Right kidney (tissue), 1 donor: ENCODE measurements at regions not wholly inside any gene's neighbourhood (a gene's known extent, or its start where the extent isn't known, plus 50 kb on each side); places are given as distances from the start of the nearest gene placed in this dataset.
"Not testable (repeated sequence)": the region's sequence is repeated elsewhere in the genome, so short reads cannot be mapped to it uniquely, and the experiment has no call there.

ENCODE experiments used
- DNase-seq: peaks from one replicate; pipeline ENCODE4 v3.0.0-alpha.2; 2016

DNA sequence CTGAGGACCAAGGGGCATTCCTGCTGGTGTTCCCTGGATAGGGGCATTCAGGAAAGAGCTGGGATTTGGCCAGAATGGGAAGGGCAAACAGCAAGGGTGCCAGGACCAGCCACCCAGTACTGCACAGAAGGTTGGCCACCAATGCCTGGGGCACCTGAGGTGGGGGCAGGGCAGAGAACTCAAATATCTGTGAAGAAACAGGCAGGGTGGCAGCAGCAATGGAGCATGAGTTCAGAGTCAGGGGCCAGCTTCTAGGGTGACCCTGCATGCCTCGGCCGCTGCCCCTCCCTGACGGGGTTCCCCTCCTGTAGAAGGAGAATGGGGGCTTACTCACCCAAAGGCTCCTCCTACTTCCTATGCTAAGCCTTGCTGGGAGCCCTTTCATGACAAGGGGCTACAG, 79.3 kb upstream of the SHANK2 start:
- DNase-seq, result no peak

GRCh38 chr11:71330996-71331395, 78.6 kb upstream of the SHANK2 start:
- DNase-seq, result no peak

- no peak for DNase-seq
These were observed 78.0 kb upstream of the SHANK2 start for GRCh38 chr11:71330349-71330748.

DNA sequence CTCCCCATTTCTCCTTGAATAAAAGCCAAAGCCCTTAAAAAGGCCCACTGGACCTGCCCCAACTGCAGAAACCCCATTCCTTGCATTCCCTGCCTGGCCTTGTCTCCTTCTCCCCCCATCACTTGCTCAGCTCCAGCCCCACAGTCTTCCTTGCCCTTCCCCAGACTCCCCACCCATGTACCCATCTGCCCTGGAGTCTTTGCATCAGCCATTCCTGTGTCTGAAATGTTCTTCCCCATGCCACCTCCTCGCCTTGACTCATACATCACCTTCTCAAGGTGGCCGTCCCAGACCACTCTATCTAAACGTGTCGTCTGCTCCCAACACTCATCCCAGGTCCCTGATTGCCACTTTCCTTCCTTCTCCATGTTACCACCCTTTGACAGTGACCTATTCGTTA, 77.4 kb upstream of the SHANK2 start:
- DNase-seq, result no peak

- DNase-seq, result no peak
These were observed 76.8 kb upstream of the SHANK2 start for GRCh38 chr11:71329165-71329510.

DNA sequence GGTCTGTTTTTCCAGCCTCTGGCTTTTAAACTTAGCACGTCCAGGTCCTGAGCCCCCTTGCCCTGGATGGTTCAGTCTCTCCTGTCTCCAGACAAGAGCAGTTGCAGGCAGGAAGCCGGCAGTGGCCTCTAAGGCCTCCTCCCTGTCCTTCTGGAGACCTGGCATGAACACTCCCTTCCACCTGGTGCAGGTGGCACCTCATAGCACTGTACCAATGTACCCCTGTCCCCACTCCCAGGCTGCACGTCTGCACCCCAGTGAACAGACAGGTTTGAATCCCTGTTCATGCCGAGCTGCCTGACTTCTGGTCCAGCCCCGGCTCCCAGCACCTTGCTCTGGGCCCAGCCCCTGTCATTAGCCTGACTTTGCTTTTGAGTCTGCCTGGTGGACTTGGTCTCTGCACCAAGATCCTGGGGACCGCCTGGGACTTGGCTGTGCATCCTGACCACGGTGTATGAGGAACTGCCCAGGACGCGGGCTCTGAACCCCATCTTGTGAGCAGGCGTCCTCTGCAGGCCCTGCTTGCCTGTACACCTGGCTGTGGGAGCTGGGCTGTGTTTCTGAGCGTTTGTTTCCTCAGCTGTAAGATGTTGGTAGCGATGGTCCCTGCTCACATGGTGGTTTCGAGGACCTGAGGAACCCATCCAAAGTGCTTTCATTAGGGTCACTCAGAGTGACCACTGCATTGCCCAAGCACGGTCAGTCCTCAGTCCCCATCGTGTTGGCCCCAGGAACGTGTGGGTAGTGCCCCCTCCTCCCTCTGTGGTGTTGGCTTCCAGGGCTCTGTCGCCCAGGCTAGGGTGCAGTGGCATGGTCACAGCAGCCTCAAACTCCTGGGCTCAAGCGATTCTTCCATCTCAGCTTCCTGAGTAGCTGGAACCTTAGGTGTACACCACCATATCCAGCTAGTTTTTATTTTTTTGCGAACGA, 75.0 kb upstream of the SHANK2 start:
- DNase-seq, result no peak

- DNase-seq, result no peak
These were observed 74.1 kb upstream of the SHANK2 start for GRCh38 chr11:71326328-71326940.

- DNase-seq, result no peak
These were observed 73.3 kb upstream of the SHANK2 start for GRCh38 chr11:71325418-71326327.

GRCh38 chr11:71324788-71325417, 72.5 kb upstream of the SHANK2 start:
- no peak for DNase-seq

DNA sequence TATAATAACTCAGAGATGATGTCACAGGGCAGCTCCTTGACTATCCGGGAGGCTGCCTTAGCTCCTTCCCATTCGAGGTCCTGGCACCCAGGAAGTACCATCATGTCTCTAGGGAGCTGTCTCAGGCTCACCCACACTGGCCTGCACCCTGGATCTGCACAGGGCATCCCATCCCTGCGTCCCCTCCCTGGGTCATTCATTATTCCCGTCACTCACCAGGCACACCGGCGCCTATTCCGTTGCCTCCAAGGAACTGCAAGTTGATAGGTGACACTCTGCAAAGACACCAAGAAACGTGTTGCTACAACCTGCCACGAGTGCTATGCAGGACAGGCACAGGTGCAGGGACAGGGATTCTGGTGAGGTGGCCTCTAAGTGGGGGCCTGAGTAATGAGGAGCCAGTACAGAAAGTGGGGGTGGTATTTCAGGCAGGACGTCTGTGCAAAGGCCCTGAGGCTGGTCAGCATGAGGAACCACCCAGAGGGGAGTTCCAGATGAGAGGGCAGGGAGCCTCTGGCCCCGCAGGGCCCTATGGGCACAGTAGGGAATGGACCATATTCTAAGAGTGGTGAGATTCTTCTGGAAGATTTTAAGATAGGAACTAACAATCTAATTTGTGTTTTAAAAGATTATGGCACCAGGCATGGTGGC, 71.6 kb upstream of the SHANK2 start:
- no peak for DNase-seq

DNA sequence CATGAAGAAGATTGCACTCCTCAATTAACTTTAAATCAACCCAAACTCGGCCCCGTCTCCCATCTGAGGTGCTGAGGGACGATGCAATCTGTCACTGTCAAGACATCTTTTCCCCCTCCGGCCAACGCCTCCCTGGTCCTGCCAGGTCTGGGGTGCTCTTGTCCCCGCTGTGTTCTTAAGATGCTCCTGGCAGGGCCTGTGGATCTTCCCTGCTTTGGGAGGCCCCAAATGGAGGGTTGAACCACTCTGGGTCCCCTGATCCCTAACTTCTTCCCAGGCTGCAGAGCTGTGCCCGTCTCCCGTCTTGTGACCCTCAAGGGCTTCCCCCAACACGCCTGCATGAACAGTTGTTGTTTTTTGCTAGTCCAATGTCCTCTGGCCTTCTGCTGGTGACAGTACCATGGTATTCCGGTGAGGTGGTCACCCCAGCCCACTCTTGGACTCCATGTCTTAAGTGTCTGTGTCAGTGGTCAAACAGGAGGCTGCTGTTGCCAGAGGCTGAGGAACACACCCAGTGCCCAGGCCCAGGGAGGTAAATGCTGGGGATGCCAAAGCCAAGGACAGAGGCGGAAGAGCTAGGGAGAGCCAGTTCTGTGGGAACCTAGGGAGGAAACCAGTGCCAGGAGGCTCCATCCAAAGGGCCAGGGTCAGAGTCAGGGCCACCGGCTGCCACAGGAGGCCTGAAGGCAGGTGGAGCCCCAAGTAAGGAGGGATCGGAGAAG, 70.6 kb upstream of the SHANK2 start:
- no peak for DNase-seq

- no peak for DNase-seq
These were observed 69.9 kb upstream of the SHANK2 start for GRCh38 chr11:71322192-71322735.

DNA sequence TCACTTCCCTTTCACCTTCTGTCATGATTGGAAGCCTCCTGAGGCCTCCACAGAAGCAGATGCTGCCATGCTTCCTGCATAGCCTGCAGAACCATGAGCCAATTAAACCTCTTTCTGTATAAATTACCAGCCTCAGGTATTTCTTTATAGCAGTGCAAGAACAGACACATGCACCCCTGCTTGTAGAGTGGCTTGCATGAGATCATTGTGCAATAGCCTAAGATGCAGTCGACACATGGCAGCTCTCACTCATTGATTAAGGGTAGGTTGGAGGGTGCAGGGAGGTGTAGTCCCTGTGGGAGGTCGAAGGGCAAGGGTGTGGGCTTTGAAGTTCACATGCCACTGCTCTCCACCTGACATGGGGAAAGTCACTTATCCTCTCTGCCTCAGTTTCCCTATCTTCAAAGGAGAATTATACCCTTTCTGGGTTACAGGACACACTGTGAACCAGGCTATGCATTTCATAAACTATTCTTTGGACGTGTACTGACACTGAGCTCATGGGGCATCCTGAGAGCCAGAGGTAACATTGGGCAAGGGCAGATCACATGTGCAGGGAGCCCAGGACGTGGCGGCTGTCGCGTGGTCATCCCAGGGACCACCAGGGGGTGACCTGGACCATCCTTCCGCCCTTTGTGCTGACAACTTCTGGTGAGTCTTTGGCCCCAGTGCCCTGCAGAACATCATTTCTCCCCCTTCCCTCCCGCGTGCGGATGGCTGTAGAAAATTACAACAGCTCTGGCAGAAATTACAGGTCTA, 69.2 kb upstream of the SHANK2 start:
- DNase-seq, result no peak

DNA sequence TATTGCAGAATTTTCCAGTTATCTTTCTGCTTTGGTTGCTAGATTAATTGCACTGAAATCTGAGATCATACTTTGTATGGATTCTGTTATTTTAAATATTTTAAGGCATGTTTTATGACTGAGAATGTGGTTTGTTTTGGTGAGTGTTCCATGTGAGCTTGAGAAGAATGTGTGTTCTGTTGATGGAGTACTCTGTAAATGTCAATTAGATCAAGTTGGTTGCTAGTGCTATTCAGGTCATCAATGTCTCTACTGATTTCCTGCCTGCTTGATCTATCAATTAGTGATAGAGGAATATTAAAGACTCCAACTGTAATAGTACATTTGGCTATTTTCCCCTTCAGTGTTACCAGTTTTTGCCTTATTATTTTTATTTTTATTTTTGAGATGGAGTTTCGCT, 64.3 kb upstream of the SHANK2 start:
- DNase-seq, result no peak

- not testable (repeated sequence) for DNase-seq
These were observed 60.2 kb upstream of the SHANK2 start for GRCh38 chr11:71312616-71313015.

GRCh38 chr11:71311928-71312510, 59.6 kb upstream of the SHANK2 start:
- DNase-seq, result no peak

GRCh38 chr11:71311176-71311925, 59.0 kb upstream of the SHANK2 start:
- no peak for DNase-seq

DNA sequence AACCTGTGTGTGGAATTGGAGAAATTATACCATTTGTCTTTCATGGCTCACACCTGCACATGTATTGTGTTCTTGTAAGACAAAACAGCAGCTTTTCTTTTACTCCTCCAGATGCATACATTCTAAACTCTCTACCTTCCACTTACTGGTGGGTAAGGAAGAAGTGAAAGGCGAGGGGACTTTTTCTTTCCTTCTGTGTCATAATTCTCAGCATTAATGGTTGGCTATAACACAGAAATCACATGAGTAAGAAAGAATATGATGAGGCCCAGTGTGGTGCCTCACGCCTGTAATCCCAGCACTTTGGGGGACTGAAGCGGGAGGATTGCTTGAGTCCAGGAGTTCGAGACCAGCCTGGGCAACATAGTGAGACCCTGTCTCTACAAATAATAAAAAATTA, 57.8 kb upstream of the SHANK2 start:
- no peak for DNase-seq

- DNase-seq, result no peak
These were observed 57.2 kb upstream of the SHANK2 start for GRCh38 chr11:71309611-71310010.
